ENCODE measurements at regions not wholly inside any gene's neighbourhood (a gene's known extent, or its start where the extent isn't known, plus 50 kb on each side); places are given as distances from the start of the nearest gene placed in this dataset.

DNA sequence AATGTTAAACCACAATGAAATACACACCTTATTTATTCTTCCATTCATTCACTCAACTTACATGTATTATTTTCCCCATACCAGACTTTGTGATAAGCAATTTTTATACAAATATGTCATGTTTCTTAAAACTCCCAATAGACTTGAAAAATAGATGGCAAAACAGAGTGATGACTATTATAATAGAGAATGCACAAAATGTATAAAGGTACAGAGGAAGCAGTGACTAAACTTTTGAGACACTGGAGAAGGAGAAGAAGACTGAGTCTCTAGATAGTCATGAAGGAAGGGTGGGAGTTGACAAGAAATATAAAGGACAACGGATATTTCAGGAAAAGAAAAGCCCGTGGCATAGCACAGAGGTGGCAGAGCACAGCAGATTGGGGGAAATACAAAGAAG lies 198.1 kb upstream of the SLC39A10 start:
- intact Hi-C loops (cut with micrococcal nuclease; ENCODE audit: unreplicated experiment), result no loop called here
- DNase-seq, result no peak
- ChIA-PET CTCF (no interaction called here), POLR2A (no interaction called here)
- no peaks in the 10 kb centered on the region for H3K9me3 Mint-ChIP-seq (ENCODE audit: unreplicated experiment)
- no peaks in the 10 kb centered on the region for H3K36me3 ChIP-seq (ENCODE audit: control insufficient read depth, insufficient read depth, low read length)
- no peak overlapping the region for H3K27ac Mint-ChIP-seq (ENCODE audit: unreplicated experiment)
- H3K36me3 Mint-ChIP-seq (ENCODE audit: insufficient read depth, unreplicated experiment), result no peaks in the 10 kb centered on the region
- H3K27me3 Mint-ChIP-seq (ENCODE audit: insufficient read depth, unreplicated experiment), result peaks cover 2% of the 10 kb centered on the region
- no peaks in the 10 kb centered on the region for H3K9me3 ChIP-seq
- BruUV-seq (replicated peaks), result no TSS peak
- no peaks in the 10 kb centered on the region for H3K27me3 ChIP-seq (replicated peaks; ENCODE audit: control insufficient read depth, insufficient read depth, low read length)
- TF ChIP-seq, protein P1, sequence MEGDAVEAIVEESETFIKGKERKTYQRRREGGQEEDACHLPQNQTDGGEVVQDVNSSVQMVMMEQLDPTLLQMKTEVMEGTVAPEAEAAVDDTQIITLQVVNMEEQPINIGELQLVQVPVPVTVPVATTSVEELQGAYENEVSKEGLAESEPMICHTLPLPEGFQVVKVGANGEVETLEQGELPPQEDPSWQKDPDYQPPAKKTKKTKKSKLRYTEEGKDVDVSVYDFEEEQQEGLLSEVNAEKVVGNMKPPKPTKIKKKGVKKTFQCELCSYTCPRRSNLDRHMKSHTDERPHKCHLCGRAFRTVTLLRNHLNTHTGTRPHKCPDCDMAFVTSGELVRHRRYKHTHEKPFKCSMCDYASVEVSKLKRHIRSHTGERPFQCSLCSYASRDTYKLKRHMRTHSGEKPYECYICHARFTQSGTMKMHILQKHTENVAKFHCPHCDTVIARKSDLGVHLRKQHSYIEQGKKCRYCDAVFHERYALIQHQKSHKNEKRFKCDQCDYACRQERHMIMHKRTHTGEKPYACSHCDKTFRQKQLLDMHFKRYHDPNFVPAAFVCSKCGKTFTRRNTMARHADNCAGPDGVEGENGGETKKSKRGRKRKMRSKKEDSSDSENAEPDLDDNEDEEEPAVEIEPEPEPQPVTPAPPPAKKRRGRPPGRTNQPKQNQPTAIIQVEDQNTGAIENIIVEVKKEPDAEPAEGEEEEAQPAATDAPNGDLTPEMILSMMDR (IDR thresholded peaks at IDR 0.05; ENCODE audit: insufficient read depth in 1 of 2, low read depth in 1 of 2, low read length in 1 of 2, severe bottlenecking in 1 of 2, unreplicated experiment in 1 of 2), result no peak
- H3K4me3 ChIP-seq (ENCODE audit: low read depth, low read length), result no peak overlapping the region
- H3K4me3 Mint-ChIP-seq (ENCODE audit: unreplicated experiment), result no peak overlapping the region
- H3K4me1 ChIP-seq, result no peaks in the 10 kb centered on the region
- H3K4me1 Mint-ChIP-seq (ENCODE audit: low read depth, unreplicated experiment), result no peaks in the 10 kb centered on the region

DNA sequence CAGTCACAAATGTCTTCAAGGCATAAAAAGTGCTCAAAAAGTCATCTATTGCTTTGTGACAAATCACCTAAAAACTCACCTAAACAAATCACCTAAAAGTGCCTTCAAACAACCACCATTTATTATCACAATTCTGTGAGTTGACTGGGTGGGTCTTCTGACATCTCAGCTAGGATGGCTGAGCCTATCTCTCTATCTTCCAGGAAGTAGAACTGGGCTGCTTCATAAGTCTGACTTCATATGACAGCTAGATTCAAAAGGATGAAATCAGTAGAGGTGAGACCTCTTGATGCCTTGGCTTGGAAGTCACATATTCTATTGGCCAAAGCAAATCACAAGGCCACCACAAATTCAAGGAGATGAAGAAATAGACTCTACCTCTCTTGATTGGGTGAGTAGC lies 199.2 kb upstream of the SLC39A10 start:
- no peaks in the 10 kb centered on the region for H3K36me3 ChIP-seq (ENCODE audit: control insufficient read depth, insufficient read depth, low read length)
- no peak for DNase-seq
- H3K36me3 Mint-ChIP-seq (ENCODE audit: insufficient read depth, unreplicated experiment), result no peaks in the 10 kb centered on the region
- H3K4me3 ChIP-seq (ENCODE audit: low read depth, low read length), result no peak overlapping the region
- no TSS peak for BruUV-seq (replicated peaks)
- ChIA-PET CTCF (no interaction called here), POLR2A (no interaction called here)
- H3K27me3 Mint-ChIP-seq (ENCODE audit: insufficient read depth, unreplicated experiment), result peaks cover 2% of the 10 kb centered on the region
- no peaks in the 10 kb centered on the region for H3K4me1 ChIP-seq
- H3K9me3 Mint-ChIP-seq (ENCODE audit: unreplicated experiment), result no peaks in the 10 kb centered on the region
- TF ChIP-seq, protein P1 (IDR thresholded peaks at IDR 0.05; ENCODE audit: insufficient read depth in 1 of 2, low read depth in 1 of 2, low read length in 1 of 2, severe bottlenecking in 1 of 2, unreplicated experiment in 1 of 2), result no peak
- intact Hi-C loops (cut with micrococcal nuclease; ENCODE audit: unreplicated experiment), result no loop called here
- H3K27ac Mint-ChIP-seq (ENCODE audit: unreplicated experiment), result no peak overlapping the region
- H3K4me1 Mint-ChIP-seq (ENCODE audit: low read depth, unreplicated experiment), result no peaks in the 10 kb centered on the region
- H3K4me3 Mint-ChIP-seq (ENCODE audit: unreplicated experiment), result no peak overlapping the region
- H3K9me3 ChIP-seq, result no peaks in the 10 kb centered on the region
- no peaks in the 10 kb centered on the region for H3K27me3 ChIP-seq (replicated peaks; ENCODE audit: control insufficient read depth, insufficient read depth, low read length)

DNA sequence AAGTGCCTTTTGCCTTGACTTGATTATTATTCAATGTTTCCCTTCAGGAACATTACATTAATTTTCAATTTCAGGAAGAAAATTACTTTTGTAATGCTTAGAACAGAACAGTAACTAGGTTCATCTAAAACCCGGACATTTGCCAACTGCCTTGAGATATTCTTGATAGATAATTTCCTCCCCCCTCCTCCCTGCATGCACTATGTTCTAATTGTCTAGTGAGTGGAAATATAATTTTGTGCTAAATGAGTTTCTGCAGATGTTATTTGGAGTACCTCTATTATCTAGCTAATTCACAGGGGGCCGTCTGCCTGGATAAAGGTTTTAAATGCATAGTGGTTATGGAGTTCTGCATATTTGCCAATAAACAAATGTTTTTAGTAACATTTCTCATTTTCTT lies 200.3 kb upstream of the SLC39A10 start:
- BruUV-seq (replicated peaks), result no TSS peak
- H3K9me3 Mint-ChIP-seq (ENCODE audit: unreplicated experiment), result no peaks in the 10 kb centered on the region
- Histone ChIP-seq H3K4me3 (ENCODE audit: low read depth, low read length) (no peak overlapping the region), H3K4me1 (no peaks in the 10 kb centered on the region), H3K27me3 (replicated peaks; ENCODE audit: control insufficient read depth, insufficient read depth, low read length) (no peaks in the 10 kb centered on the region), H3K9me3 (no peaks in the 10 kb centered on the region), H3K36me3 (ENCODE audit: control insufficient read depth, insufficient read depth, low read length) (no peaks in the 10 kb centered on the region)
- no peaks in the 10 kb centered on the region for H3K27me3 Mint-ChIP-seq (ENCODE audit: insufficient read depth, unreplicated experiment)
- H3K4me3 Mint-ChIP-seq (ENCODE audit: unreplicated experiment), result no peak overlapping the region
- no peak for DNase-seq
- CTCF ChIA-PET, result no interaction called here
- no peaks in the 10 kb centered on the region for H3K4me1 Mint-ChIP-seq (ENCODE audit: low read depth, unreplicated experiment)
- POLR2A ChIA-PET, result no interaction called here
- TF ChIP-seq, protein P1 (IDR thresholded peaks at IDR 0.05; ENCODE audit: insufficient read depth in 1 of 2, low read depth in 1 of 2, low read length in 1 of 2, severe bottlenecking in 1 of 2, unreplicated experiment in 1 of 2), result no peak
- intact Hi-C loops (cut with micrococcal nuclease; ENCODE audit: unreplicated experiment), result no loop called here
- no peak overlapping the region for H3K27ac Mint-ChIP-seq (ENCODE audit: unreplicated experiment)
- no peaks in the 10 kb centered on the region for H3K36me3 Mint-ChIP-seq (ENCODE audit: insufficient read depth, unreplicated experiment)
